ENCODE measurements at regions not wholly inside any gene's neighbourhood (a gene's known extent, or its start where the extent isn't known, plus 50 kb on each side); places are given as distances from the start of the nearest gene placed in this dataset.

DNA sequence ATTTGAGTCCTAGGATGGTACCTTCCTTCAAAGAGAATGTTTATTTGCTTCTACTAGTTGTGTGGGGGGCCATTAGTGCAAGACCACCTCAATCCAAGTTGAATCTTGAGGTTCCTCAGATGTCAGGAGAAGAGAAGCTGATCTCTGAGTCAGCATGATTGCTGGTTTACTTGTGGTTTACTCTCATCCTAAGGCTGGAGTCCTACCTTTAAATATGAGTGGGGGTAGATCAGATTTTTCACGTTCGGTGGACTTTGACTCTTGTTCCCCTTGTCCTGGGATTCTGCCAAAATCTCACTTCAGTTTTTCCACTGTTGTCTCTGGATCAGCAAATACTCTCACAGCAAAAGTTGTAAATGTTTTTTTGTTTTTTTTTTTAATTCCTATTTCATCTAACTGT is 84.6 kb upstream of the F13A1 start:
- TF ChIP-seq, protein P1, sequence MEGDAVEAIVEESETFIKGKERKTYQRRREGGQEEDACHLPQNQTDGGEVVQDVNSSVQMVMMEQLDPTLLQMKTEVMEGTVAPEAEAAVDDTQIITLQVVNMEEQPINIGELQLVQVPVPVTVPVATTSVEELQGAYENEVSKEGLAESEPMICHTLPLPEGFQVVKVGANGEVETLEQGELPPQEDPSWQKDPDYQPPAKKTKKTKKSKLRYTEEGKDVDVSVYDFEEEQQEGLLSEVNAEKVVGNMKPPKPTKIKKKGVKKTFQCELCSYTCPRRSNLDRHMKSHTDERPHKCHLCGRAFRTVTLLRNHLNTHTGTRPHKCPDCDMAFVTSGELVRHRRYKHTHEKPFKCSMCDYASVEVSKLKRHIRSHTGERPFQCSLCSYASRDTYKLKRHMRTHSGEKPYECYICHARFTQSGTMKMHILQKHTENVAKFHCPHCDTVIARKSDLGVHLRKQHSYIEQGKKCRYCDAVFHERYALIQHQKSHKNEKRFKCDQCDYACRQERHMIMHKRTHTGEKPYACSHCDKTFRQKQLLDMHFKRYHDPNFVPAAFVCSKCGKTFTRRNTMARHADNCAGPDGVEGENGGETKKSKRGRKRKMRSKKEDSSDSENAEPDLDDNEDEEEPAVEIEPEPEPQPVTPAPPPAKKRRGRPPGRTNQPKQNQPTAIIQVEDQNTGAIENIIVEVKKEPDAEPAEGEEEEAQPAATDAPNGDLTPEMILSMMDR (IDR thresholded peaks at IDR 0.05): no peak
- TF ChIP-seq POLR2A (IDR thresholded peaks at IDR 0.05): no peak
